GM23338 (cell line): ENCODE measurements at regions not wholly inside any gene's neighbourhood (a gene's known extent, or its start where the extent isn't known, plus 50 kb on each side); places are given as distances from the start of the nearest gene placed in this dataset.

Experiments used
- CREB1 ChIP-seq: fragments of 250-450 bp; sonication (Bioruptor Pico); IDR thresholded peaks from 2 replicates; pipeline ENCODE4 v1.5.0; 2020; ENCODE audit warnings: low read depth, mild to moderate bottlenecking, moderate library complexity
- EZH2phosphoT487 ChIP-seq: fragments of 200-600 bp; sonication (generic); IDR thresholded peaks from one replicate; pipeline ENCODE4 v1.8.1; 2018; ENCODE audit warnings: antibody characterized with exemption; ENCODE audit not compliant: unreplicated experiment
- ZNF331 ChIP-seq: fragments of 250-450 bp; sonication (Bioruptor Pico); IDR thresholded peaks from 2 replicates; pipeline ENCODE4 v1.5.0; 2020; ENCODE audit warnings: low read depth, mild to moderate bottlenecking, moderate library complexity
- TF ChIP-seq, protein P1 (sequence below): IDR thresholded peaks from one replicate; pipeline ENCODE4 v1.6.1; 2018; ENCODE audit warnings: antibody characterized with exemption; ENCODE audit not compliant: unreplicated experiment
- TF ChIP-seq, protein P2 (sequence below), 2 experiments: fragments of 200-600 bp in 1 of 2; sonication (generic) in 1 of 2; conservative IDR thresholded peaks; 2 replicates each; pipeline versions ENCODE4 v1.5.1 to v1.6.1; 2016 to 2017; ENCODE audit warnings: antibody characterized with exemption in 2 of 2, low read depth in 2 of 2, mild to moderate bottlenecking in 2 of 2, moderate library complexity in 1 of 2

DNA sequence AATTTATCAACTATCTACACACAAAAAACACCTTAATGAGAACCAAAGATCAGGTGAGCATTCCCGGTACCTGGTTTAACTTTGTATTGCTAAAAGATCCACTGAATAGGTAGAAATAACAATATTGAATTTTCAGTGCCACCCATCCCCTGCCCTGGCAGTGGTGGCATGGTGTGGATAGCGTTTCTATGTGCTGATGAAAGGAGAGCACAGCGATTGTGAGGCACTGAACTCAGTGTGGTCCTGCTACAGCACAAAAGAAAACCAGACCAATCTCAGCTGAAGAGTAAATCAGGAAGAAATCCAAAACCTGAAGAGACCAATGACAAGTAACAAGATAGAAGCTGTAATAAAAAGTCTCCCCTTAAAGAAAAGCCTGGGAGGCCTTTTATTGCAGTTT lies 984.6 kb upstream of the AGA start:
- TF ChIP-seq EZH2phosphoT487, result no peak
- TF ChIP-seq, protein P1, sequence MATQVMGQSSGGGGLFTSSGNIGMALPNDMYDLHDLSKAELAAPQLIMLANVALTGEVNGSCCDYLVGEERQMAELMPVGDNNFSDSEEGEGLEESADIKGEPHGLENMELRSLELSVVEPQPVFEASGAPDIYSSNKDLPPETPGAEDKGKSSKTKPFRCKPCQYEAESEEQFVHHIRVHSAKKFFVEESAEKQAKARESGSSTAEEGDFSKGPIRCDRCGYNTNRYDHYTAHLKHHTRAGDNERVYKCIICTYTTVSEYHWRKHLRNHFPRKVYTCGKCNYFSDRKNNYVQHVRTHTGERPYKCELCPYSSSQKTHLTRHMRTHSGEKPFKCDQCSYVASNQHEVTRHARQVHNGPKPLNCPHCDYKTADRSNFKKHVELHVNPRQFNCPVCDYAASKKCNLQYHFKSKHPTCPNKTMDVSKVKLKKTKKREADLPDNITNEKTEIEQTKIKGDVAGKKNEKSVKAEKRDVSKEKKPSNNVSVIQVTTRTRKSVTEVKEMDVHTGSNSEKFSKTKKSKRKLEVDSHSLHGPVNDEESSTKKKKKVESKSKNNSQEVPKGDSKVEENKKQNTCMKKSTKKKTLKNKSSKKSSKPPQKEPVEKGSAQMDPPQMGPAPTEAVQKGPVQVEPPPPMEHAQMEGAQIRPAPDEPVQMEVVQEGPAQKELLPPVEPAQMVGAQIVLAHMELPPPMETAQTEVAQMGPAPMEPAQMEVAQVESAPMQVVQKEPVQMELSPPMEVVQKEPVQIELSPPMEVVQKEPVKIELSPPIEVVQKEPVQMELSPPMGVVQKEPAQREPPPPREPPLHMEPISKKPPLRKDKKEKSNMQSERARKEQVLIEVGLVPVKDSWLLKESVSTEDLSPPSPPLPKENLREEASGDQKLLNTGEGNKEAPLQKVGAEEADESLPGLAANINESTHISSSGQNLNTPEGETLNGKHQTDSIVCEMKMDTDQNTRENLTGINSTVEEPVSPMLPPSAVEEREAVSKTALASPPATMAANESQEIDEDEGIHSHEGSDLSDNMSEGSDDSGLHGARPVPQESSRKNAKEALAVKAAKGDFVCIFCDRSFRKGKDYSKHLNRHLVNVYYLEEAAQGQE, result no peak
- TF ChIP-seq, protein P2, sequence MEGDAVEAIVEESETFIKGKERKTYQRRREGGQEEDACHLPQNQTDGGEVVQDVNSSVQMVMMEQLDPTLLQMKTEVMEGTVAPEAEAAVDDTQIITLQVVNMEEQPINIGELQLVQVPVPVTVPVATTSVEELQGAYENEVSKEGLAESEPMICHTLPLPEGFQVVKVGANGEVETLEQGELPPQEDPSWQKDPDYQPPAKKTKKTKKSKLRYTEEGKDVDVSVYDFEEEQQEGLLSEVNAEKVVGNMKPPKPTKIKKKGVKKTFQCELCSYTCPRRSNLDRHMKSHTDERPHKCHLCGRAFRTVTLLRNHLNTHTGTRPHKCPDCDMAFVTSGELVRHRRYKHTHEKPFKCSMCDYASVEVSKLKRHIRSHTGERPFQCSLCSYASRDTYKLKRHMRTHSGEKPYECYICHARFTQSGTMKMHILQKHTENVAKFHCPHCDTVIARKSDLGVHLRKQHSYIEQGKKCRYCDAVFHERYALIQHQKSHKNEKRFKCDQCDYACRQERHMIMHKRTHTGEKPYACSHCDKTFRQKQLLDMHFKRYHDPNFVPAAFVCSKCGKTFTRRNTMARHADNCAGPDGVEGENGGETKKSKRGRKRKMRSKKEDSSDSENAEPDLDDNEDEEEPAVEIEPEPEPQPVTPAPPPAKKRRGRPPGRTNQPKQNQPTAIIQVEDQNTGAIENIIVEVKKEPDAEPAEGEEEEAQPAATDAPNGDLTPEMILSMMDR (conservative IDR thresholded peaks at IDR 0.05; ENCODE audit: low read depth in 2 of 2), result no peak
- TF ChIP-seq CREB1 (CRISPR knock-in tag), result no peak
- no peak for TF ChIP-seq ZNF331 (CRISPR knock-in tag)
